ENCODE measurements at regions not wholly inside any gene's neighbourhood (a gene's known extent, or its start where the extent isn't known, plus 50 kb on each side); places are given as distances from the start of the nearest gene placed in this dataset.

DNA sequence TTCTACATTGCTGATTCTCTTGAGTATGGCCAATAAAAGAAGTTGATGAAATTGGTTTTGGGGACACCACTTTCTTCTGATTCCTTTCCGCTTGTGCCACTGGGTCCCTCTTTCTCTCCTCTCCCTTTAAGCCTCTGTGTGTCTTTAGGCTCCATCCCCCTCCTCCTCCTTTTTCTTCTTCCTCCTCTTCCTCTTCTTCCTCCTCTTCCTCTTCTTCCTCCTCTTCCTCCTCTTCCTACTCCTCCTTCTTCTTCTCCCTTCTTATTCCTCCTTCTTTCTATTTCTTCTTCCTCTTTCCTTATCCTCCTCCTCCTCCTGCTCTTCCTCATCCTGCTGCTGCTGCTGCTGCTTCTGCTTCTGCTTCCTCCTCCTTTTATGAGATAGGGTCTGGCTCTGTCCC, 93.7 kb downstream of the CHD9NB start:
- no peak overlapping the region for H3K4me3 Mint-ChIP-seq

GRCh38 chr16:52957199-52957598, 95.5 kb downstream of the CHD9NB start:
- no peak for ATAC-seq
- Mint-ChIP-seq H3K4me1 (ENCODE audit: low read depth) (no peaks in the 10 kb centered on the region), H3K27me3 (peaks cover 10% of the 10 kb centered on the region), H3K27ac (no peak overlapping the region), H3K4me3 (no peak overlapping the region), H3K36me3 (ENCODE audit: low read depth) (no peaks in the 10 kb centered on the region), H3K9me3 (no peaks in the 10 kb centered on the region)
- TF ChIP-seq, protein P1, sequence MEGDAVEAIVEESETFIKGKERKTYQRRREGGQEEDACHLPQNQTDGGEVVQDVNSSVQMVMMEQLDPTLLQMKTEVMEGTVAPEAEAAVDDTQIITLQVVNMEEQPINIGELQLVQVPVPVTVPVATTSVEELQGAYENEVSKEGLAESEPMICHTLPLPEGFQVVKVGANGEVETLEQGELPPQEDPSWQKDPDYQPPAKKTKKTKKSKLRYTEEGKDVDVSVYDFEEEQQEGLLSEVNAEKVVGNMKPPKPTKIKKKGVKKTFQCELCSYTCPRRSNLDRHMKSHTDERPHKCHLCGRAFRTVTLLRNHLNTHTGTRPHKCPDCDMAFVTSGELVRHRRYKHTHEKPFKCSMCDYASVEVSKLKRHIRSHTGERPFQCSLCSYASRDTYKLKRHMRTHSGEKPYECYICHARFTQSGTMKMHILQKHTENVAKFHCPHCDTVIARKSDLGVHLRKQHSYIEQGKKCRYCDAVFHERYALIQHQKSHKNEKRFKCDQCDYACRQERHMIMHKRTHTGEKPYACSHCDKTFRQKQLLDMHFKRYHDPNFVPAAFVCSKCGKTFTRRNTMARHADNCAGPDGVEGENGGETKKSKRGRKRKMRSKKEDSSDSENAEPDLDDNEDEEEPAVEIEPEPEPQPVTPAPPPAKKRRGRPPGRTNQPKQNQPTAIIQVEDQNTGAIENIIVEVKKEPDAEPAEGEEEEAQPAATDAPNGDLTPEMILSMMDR (IDR thresholded peaks at IDR 0.05): no peak
- ChIA-PET POLR2A (no interaction called here), CTCF (no interaction called here)
- intact Hi-C loops (cut with micrococcal nuclease): no loop called here
- DNase-seq: no peak

More for the DNA sequence above, 93.7 kb downstream of the CHD9NB start:
- TF ChIP-seq, protein P1 (IDR thresholded peaks at IDR 0.05): no peak
- Mint-ChIP-seq H3K4me1 (ENCODE audit: low read depth) (no peaks in the 10 kb centered on the region), H3K27me3 (peaks cover 5% of the 10 kb centered on the region), H3K36me3 (ENCODE audit: low read depth) (no peaks in the 10 kb centered on the region), H3K27ac (no peak overlapping the region), H3K9me3 (no peaks in the 10 kb centered on the region)
- intact Hi-C loops (cut with micrococcal nuclease): no loop called here
- DNase-seq (no peak), ATAC-seq (no peak)
- ChIA-PET POLR2A (no interaction called here), CTCF (no interaction called here)

DNA sequence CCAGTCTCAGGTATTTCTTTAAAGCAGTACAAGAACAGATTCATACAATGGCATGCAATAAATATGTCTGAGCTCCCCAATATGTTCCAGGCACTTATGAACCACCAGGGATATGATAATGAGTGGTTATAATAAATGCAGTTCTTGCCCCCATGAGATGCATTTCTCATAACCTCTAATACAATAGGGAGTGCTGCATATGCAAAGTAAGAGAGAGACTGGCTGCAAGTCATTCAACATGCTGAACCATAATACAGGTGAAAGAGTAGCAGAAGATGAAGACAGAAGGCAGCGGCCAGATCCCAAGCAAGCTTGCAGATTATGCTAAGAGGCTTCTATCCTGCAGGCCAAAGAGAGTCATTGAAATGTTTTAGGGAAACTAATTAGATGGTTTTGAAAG, 96.7 kb downstream of the CHD9NB start:
- Mint-ChIP-seq H3K27ac (no peak overlapping the region), H3K27me3 (peaks cover 10% of the 10 kb centered on the region), H3K4me1 (ENCODE audit: low read depth) (no peaks in the 10 kb centered on the region), H3K4me3 (no peak overlapping the region), H3K9me3 (no peaks in the 10 kb centered on the region), H3K36me3 (ENCODE audit: low read depth) (no peaks in the 10 kb centered on the region)
- DNase-seq: no peak
- POLR2A ChIA-PET: interaction anchor here (0.6 kb wide), 1 partner anchor 66 kb away, joined by 3 read pairs; no protein-coding TSS in a partner anchor
- CTCF ChIA-PET: no interaction called here
- TF ChIP-seq, protein P1 (IDR thresholded peaks at IDR 0.05): no peak
- ATAC-seq: no peak
- intact Hi-C loops (cut with micrococcal nuclease): no loop called here

DNA sequence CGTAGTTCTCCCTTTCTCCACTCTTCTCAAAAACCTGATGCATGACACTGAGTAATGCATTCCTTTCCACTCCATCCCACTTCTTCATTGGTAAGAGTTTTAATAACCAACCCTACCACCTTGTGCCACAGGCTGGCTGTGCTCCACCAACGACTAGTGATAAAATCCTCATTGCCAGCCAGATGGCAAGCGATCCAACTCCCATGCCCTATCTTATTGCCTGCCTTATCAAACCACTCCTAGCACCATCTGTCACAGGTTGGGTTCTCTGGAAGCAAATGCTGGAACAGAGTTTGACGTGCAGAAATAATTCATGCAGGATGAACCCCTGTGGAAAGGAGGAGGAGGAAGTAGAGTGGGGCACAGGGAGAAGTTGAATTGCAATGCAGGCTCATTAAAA, 99.5 kb downstream of the CHD9NB start:
- H3K27ac Mint-ChIP-seq: no peak overlapping the region
- H3K4me3 Mint-ChIP-seq: no peak overlapping the region
- CTCF ChIA-PET: no interaction called here
- intact Hi-C loops (cut with micrococcal nuclease): no loop called here
- peaks cover 13% of the 10 kb centered on the region for H3K27me3 Mint-ChIP-seq
- ATAC-seq: no peak
- H3K36me3 Mint-ChIP-seq (ENCODE audit: low read depth): no peaks in the 10 kb centered on the region
- no peaks in the 10 kb centered on the region for H3K4me1 Mint-ChIP-seq (ENCODE audit: low read depth)
- TF ChIP-seq, protein P1 (IDR thresholded peaks at IDR 0.05): no peak
- no peak for DNase-seq
- H3K9me3 Mint-ChIP-seq: no peaks in the 10 kb centered on the region
- POLR2A ChIA-PET: no interaction called here

- H3K27ac Mint-ChIP-seq: no peak overlapping the region
- H3K4me3 Mint-ChIP-seq: no peak overlapping the region
- intact Hi-C loops (cut with micrococcal nuclease): no loop called here
- no peaks in the 10 kb centered on the region for H3K4me1 Mint-ChIP-seq (ENCODE audit: low read depth)
- ChIA-PET CTCF (no interaction called here), POLR2A (no interaction called here)
- peaks cover 8% of the 10 kb centered on the region for H3K27me3 Mint-ChIP-seq
- H3K36me3 Mint-ChIP-seq (ENCODE audit: low read depth): no peaks in the 10 kb centered on the region
- TF ChIP-seq, protein P1 (IDR thresholded peaks at IDR 0.05): no peak
- no peak for DNase-seq
- ATAC-seq: no peak
- H3K9me3 Mint-ChIP-seq: no peaks in the 10 kb centered on the region
Observed at GRCh38 chr16:52948946-52949345, 103.8 kb downstream of the CHD9NB start.

All from activated CD8-positive, alpha-beta T cell treated with anti-CD3 and anti-CD28 coated beads for 36 hours (primary cell).